H1 (cell line): ENCODE measurements at regions not wholly inside any gene's neighbourhood (a gene's known extent, or its start where the extent isn't known, plus 50 kb on each side); places are given as distances from the start of the nearest gene placed in this dataset.

Source experiments
- SAP30 ChIP-seq: fragments of 300-600 bp; sonication (generic); IDR thresholded peaks from 2 replicates; pipeline ENCODE4 v1.7.1; 2012; ENCODE audit warnings: low read length, moderate library complexity, mild to moderate bottlenecking, inconsistent platforms; ENCODE audit not compliant: insufficient read depth, insufficient replicate concordance

- no peak for TF ChIP-seq SAP30
Observed at GRCh38 chr5:43771611-43772031, 168.6 kb downstream of the NNT start (continued).
